IMR-90 (cell line): ENCODE measurements at regions not wholly inside any gene's neighbourhood (a gene's known extent, or its start where the extent isn't known, plus 50 kb on each side); places are given as distances from the start of the nearest gene placed in this dataset.

Experiments used
- ATAC-seq: fragments of 200-7000 bp; cut with Tn5 transposase; 2 replicates; pipeline ENCODE4 v1.9.1; 2020; ENCODE audit warnings: low read depth, mild to moderate bottlenecking, moderate library complexity
- BruUV-seq: library from RNA; stranded (reverse); fragments of 400-500 nt; replicated peaks from 2 replicates; lab custom pipeline; 2021; lab: Mats Ljungman, UMichigan
- CTCF ChIA-PET: fragments of 300-600 bp; formaldehyde crosslinking; extraction: SDS; loops from one replicate; lab custom pipeline; 2021; ENCODE audit warnings: antibody characterized with exemption; lab: Yijun Ruan, JAX
- POLR2A ChIA-PET: fragments of 300-600 bp; sonication (Branson Sonifier 250); formaldehyde crosslinking; loops from one replicate; lab custom pipeline; 2022; ENCODE audit warnings: antibody characterized with exemption; ENCODE audit not compliant: unreplicated experiment; lab: Charles Lee
- DNase-seq: peaks from one replicate; pipeline ENCODE4 v3.0.0; 2013
- H2AFZ ChIP-seq: replicated peaks from 2 replicates; pipeline ENCODE3; 2013; ENCODE audit warnings: low read length, mild to moderate bottlenecking; ENCODE audit not compliant: poor library complexity
- H2AK5ac ChIP-seq: 2 replicates; pipeline ENCODE4 v1.6.1; 2013; ENCODE audit warnings: low read depth, low read length, inconsistent platforms
- H2AK9ac ChIP-seq: replicated peaks from 2 replicates; pipeline ENCODE3; 2013; ENCODE audit warnings: mild to moderate bottlenecking, low read depth, low read length, moderate library complexity; ENCODE audit not compliant: poor library complexity
- H2BK120ac ChIP-seq: 2 replicates; pipeline ENCODE4 v1.6.1; 2013; ENCODE audit warnings: low read depth, low read length, inconsistent platforms
- H2BK15ac ChIP-seq: 3 replicates; pipeline ENCODE4 v1.6.1; 2013; ENCODE audit warnings: low read depth, low read length, inconsistent platforms
- H2BK20ac ChIP-seq: 2 replicates; pipeline ENCODE4 v1.6.1; 2013; ENCODE audit warnings: low read depth, mild to moderate bottlenecking, inconsistent platforms, low read length, moderate library complexity
- H2BK5ac ChIP-seq: 2 replicates; pipeline ENCODE4 v1.6.1; 2013; ENCODE audit warnings: mild to moderate bottlenecking, low read depth, low read length, inconsistent platforms; ENCODE audit not compliant: poor library complexity, severe bottlenecking
- H3K14ac ChIP-seq: replicated peaks from 2 replicates; pipeline ENCODE4 v1.6.1; 2013; ENCODE audit warnings: low read depth, low read length, inconsistent platforms
- H3K18ac ChIP-seq: 2 replicates; pipeline ENCODE4 v1.6.1; 2013; ENCODE audit warnings: low read depth, low read length, control low read depth
- H3K23ac ChIP-seq: 2 replicates; pipeline ENCODE4 v1.6.1; 2013; ENCODE audit warnings: low read depth, low read length, inconsistent platforms
- H3K27ac ChIP-seq: 2 replicates; pipeline ENCODE4 v1.5.1; 2013; ENCODE audit warnings: mild to moderate bottlenecking, control low read depth, low read length; ENCODE audit not compliant: insufficient read depth
- H3K27me3 ChIP-seq: 2 replicates; pipeline ENCODE4 v1.6.1; 2013; ENCODE audit warnings: low read length; ENCODE audit not compliant: control insufficient read depth, insufficient read depth
- H3K36me3 ChIP-seq: 2 replicates; pipeline ENCODE4 v1.6.1; 2013; ENCODE audit warnings: low read length, mixed read lengths; ENCODE audit not compliant: control insufficient read depth, insufficient read depth
- H3K4ac ChIP-seq: 2 replicates; pipeline ENCODE4 v1.6.1; 2013; ENCODE audit warnings: low read depth, low read length, inconsistent platforms
- H3K4me1 ChIP-seq: 2 replicates; pipeline ENCODE4 v1.6.1; 2013; ENCODE audit warnings: low read length, mixed read lengths; ENCODE audit not compliant: control insufficient read depth, insufficient read depth
- H3K4me2 ChIP-seq: 2 replicates; pipeline ENCODE4 v1.6.1; 2013; ENCODE audit warnings: low read depth, mild to moderate bottlenecking, control low read depth, low read length, moderate library complexity
- H3K4me3 ChIP-seq: 2 replicates; pipeline ENCODE4 v1.5.1; 2013; ENCODE audit warnings: low read depth, mild to moderate bottlenecking, control low read depth, low read length, moderate library complexity; ENCODE audit not compliant: insufficient read depth
- H3K56ac ChIP-seq: 2 replicates; pipeline ENCODE4 v1.6.1; 2013; ENCODE audit warnings: low read length, inconsistent platforms; ENCODE audit not compliant: insufficient read depth; ENCODE audit errors: extremely low read depth
- H3K79me1 ChIP-seq, 2 experiments: 2 replicates each; pipeline ENCODE4 v1.6.1; 2013; ENCODE audit warnings: low read length in 2 of 2, inconsistent platforms in 1 of 2, low read depth in 1 of 2
- H3K9ac ChIP-seq: 2 replicates; pipeline ENCODE4 v1.6.1; 2013; ENCODE audit warnings: low read depth, low read length, control low read depth
- H3K9me1 ChIP-seq: 2 replicates; pipeline ENCODE4 v1.6.1; 2013; ENCODE audit warnings: low read length, inconsistent platforms; ENCODE audit not compliant: insufficient read depth
- H3K9me3 ChIP-seq: 2 replicates; pipeline ENCODE4 v1.6.1; 2013; ENCODE audit warnings: low read length; ENCODE audit not compliant: control insufficient read depth, insufficient read depth
- H4K20me1 ChIP-seq: 2 replicates; pipeline ENCODE4 v1.6.1; 2013; ENCODE audit warnings: low read length, inconsistent platforms; ENCODE audit not compliant: insufficient read depth
- H4K5ac ChIP-seq: 2 replicates; pipeline ENCODE4 v1.6.1; 2013; ENCODE audit warnings: mild to moderate bottlenecking, low read depth, low read length, control low read depth
- H4K8ac ChIP-seq, 2 experiments: 2 replicates each; pipeline ENCODE4 v1.6.1; 2013; ENCODE audit warnings: low read depth in 2 of 2, low read length in 2 of 2, control low read depth in 1 of 2, inconsistent platforms in 1 of 2
- H4K91ac ChIP-seq: 2 replicates; pipeline ENCODE4 v1.6.1; 2013; ENCODE audit warnings: low read depth, low read length, inconsistent platforms; ENCODE audit not compliant: insufficient read depth
- CEBPB ChIP-seq: IDR thresholded peaks from 2 replicates; pipeline ENCODE4 v1.6.1; 2012; ENCODE audit warnings: low read depth, low read length, improper control_type of control experiment
- CHD1 ChIP-seq: IDR thresholded peaks from 2 replicates; pipeline ENCODE4 v1.6.1; 2012; ENCODE audit warnings: low read depth, low read length, improper control_type of control experiment
- FOS ChIP-seq: fragments of 150-350 bp; IDR thresholded peaks from 2 replicates; pipeline ENCODE4 v1.6.1; 2016; ENCODE audit warnings: low read depth, low read length
- MAZ ChIP-seq: IDR thresholded peaks from 2 replicates; pipeline ENCODE4 v1.6.1; 2012; ENCODE audit warnings: low read depth, mild to moderate bottlenecking, low read length, improper control_type of control experiment, moderate library complexity, borderline replicate concordance
- MXI1 ChIP-seq: IDR thresholded peaks from 2 replicates; pipeline ENCODE4 v1.6.1; 2012; ENCODE audit warnings: low read depth, mild to moderate bottlenecking, low read length, moderate library complexity, borderline replicate concordance
- NFE2L2 ChIP-seq: fragments of 150-350 bp; IDR thresholded peaks from 2 replicates; pipeline ENCODE4 v1.6.1; 2016; ENCODE audit warnings: low read depth, mild to moderate bottlenecking, low read length
- POLR2A ChIP-seq: IDR thresholded peaks from 2 replicates; pipeline ENCODE4 v1.6.1; 2012; ENCODE audit warnings: mild to moderate bottlenecking, low read depth, low read length
- RAD21 ChIP-seq: IDR thresholded peaks from 2 replicates; pipeline ENCODE4 v1.6.1; 2012; ENCODE audit warnings: low read length, improper control_type of control experiment
- RCOR1 ChIP-seq: IDR thresholded peaks from 2 replicates; pipeline ENCODE4 v1.6.1; 2012; ENCODE audit warnings: mild to moderate bottlenecking, low read length, improper control_type of control experiment; ENCODE audit not compliant: insufficient replicate concordance
- SMC3 ChIP-seq: fragments of 150-350 bp; IDR thresholded peaks from 2 replicates; pipeline ENCODE4 v1.6.1; 2016; ENCODE audit warnings: low read depth, mild to moderate bottlenecking, antibody characterized with exemption, low read length, moderate library complexity
- WGBS, 2 experiments: methylation state at CpG; one replicate each; pipeline versions ENCODE4 v1.1.5 to v1.1.7; 2013; ENCODE audit warnings: missing lambda C conversion rate in 2 of 2; ENCODE audit not compliant: insufficient read length in 1 of 2; ENCODE audit errors: extremely low coverage in 2 of 2; 5-methylcytosine and 5-hydroxymethylcytosine counted together
- dilution Hi-C: fragments of 300-500 bp; cut with HindIII; formaldehyde crosslinking; loops from one replicate; pipeline ENCODE4 v1.14.3; 2018; ENCODE audit warnings: low sequenced_read_pairs; ENCODE audit not compliant: unreplicated experiment
- in situ Hi-C: fragments of 300-500 bp; cut with MboI; formaldehyde crosslinking; loops from 3 replicates; pipeline ENCODE4 v1.14.3; 2019; ENCODE audit warnings: low sequenced_read_pairs, inconsistent platforms, mixed read lengths
- intact Hi-C: fragments of 100-400 bp; cut with micrococcal nuclease; formaldehyde crosslinking; loops from 2 replicates; pipeline ENCODE4 v1.10.0; 2022
- TF ChIP-seq, protein P1 (sequence below): fragments of 150-350 bp; IDR thresholded peaks from 2 replicates; pipeline ENCODE4 v1.6.1; 2017; ENCODE audit warnings: mild to moderate bottlenecking, antibody characterized with exemption, low read length, low read depth

- no peak for ATAC-seq
- H3K18ac ChIP-seq = no peak overlapping the region
- no peak overlapping the region for H2BK20ac ChIP-seq
- no peak overlapping the region for H3K9ac ChIP-seq
- H2BK5ac ChIP-seq = no peak overlapping the region
- TF ChIP-seq CHD1 = no peak
- TF ChIP-seq SMC3 = no peak
- TF ChIP-seq CEBPB = no peak
- no peak for TF ChIP-seq NFE2L2
- no peak for TF ChIP-seq MAZ
- TF ChIP-seq POLR2A = no peak
- TF ChIP-seq RCOR1 = no peak
- no peak for TF ChIP-seq FOS
- TF ChIP-seq MXI1 = no peak
- TF ChIP-seq RAD21 = no peak
- TF ChIP-seq, protein P1, sequence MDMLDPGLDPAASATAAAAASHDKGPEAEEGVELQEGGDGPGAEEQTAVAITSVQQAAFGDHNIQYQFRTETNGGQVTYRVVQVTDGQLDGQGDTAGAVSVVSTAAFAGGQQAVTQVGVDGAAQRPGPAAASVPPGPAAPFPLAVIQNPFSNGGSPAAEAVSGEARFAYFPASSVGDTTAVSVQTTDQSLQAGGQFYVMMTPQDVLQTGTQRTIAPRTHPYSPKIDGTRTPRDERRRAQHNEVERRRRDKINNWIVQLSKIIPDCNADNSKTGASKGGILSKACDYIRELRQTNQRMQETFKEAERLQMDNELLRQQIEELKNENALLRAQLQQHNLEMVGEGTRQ = no peak
- H3K4ac ChIP-seq = no peak overlapping the region
- no peak overlapping the region for H2AK9ac ChIP-seq
- no CpG with 5 or more reads among the region's 2 CpGs for WGBS, 2 experiments
- H3K27me3 ChIP-seq = peaks cover 18% of the 10 kb centered on the region
- no peak overlapping the region for H2AK5ac ChIP-seq
- intact Hi-C loops (no loop called here), in situ Hi-C loops (no loop called here), dilution Hi-C loops (no loop called here)
- no TSS peak for BruUV-seq
- H3K14ac ChIP-seq = no peak overlapping the region
- no peaks in the 10 kb centered on the region for H3K4me1 ChIP-seq
- no peak overlapping the region for H2BK15ac ChIP-seq
- no peaks in the 10 kb centered on the region for H3K36me3 ChIP-seq
- H4K8ac ChIP-seq = no peak overlapping the region
- DNase-seq = no peak
- H3K9me3 ChIP-seq = no peaks in the 10 kb centered on the region
- H2AFZ ChIP-seq = no peak overlapping the region
- no peak overlapping the region for H3K4me3 ChIP-seq
- no peaks in the 10 kb centered on the region for H3K79me1 ChIP-seq
- no peak overlapping the region for H4K5ac ChIP-seq
- no peak overlapping the region for H4K91ac ChIP-seq
- H3K9me1 ChIP-seq = no peaks in the 10 kb centered on the region
- H4K20me1 ChIP-seq = no peaks in the 10 kb centered on the region
- H3K23ac ChIP-seq = no peak overlapping the region
- no peak overlapping the region for H3K4me2 ChIP-seq
- POLR2A ChIA-PET = no interaction called here
- H3K27ac ChIP-seq = no peak overlapping the region
- no peak overlapping the region for H3K56ac ChIP-seq
- no peak overlapping the region for H2BK120ac ChIP-seq
- CTCF ChIA-PET = no interaction called here
These were observed 66.3 kb upstream of the C1QTNF7 start for GRCh38 chr4:15361529-15361928.
